Ishikawa (cell line): ENCODE measurements at regions not wholly inside any gene's neighbourhood (a gene's known extent, or its start where the extent isn't known, plus 50 kb on each side); places are given as distances from the start of the nearest gene placed in this dataset.

Experiments
- CEBPB ChIP-seq: IDR thresholded peaks from 2 replicates; pipeline ENCODE4 v1.6.1; 2012
- CREB1 ChIP-seq: IDR thresholded peaks from 2 replicates; pipeline ENCODE4 v1.6.1; 2012; ENCODE audit warnings: low read depth
- EGR1 ChIP-seq: IDR thresholded peaks from 2 replicates; pipeline ENCODE4 v1.6.1; 2012
- EP300 ChIP-seq: IDR thresholded peaks from 2 replicates; pipeline ENCODE4 v1.6.1; 2012; ENCODE audit warnings: borderline replicate concordance
- FOXM1 ChIP-seq: IDR thresholded peaks from 2 replicates; pipeline ENCODE4 v1.6.1; 2012; ENCODE audit warnings: low read depth, borderline replicate concordance
- MAX ChIP-seq: IDR thresholded peaks from 2 replicates; pipeline ENCODE4 v1.6.1; 2012
- NFIC ChIP-seq: IDR thresholded peaks from 2 replicates; pipeline ENCODE4 v1.6.1; 2012
- RAD21 ChIP-seq: IDR thresholded peaks from 2 replicates; pipeline ENCODE4 v1.6.1; 2012; ENCODE audit warnings: low read depth
- REST ChIP-seq: IDR thresholded peaks from 2 replicates; pipeline ENCODE4 v1.6.1; 2012; ENCODE audit warnings: low read depth, mild to moderate bottlenecking
- TAF1 ChIP-seq: IDR thresholded peaks from 2 replicates; pipeline ENCODE4 v1.6.1; 2012; ENCODE audit warnings: low read depth, mild to moderate bottlenecking
- TCF12 ChIP-seq: IDR thresholded peaks from 2 replicates; pipeline ENCODE4 v1.6.1; 2012; ENCODE audit warnings: low read depth
- TEAD4 ChIP-seq: IDR thresholded peaks from 2 replicates; pipeline ENCODE4 v1.6.1; 2012
- USF1 ChIP-seq: IDR thresholded peaks from 2 replicates; pipeline ENCODE4 v1.6.1; 2012
- YY1 ChIP-seq: IDR thresholded peaks from 2 replicates; pipeline ENCODE4 v1.6.1; 2012; ENCODE audit warnings: low read depth
- ZBTB7A ChIP-seq: IDR thresholded peaks from 2 replicates; pipeline ENCODE4 v1.6.1; 2012; ENCODE audit warnings: low read depth

GRCh38 chr18:77329651-77330050 lies 80.0 kb downstream of the GALR1 start:
- TF ChIP-seq TCF12, result no peak
- TF ChIP-seq NFIC, result no peak

- no peak for TF ChIP-seq NFIC
- TF ChIP-seq CEBPB, result no peak
- no peak for TF ChIP-seq TAF1
- no peak for TF ChIP-seq USF1
- no peak for TF ChIP-seq CREB1
- TF ChIP-seq TEAD4, result no peak
- TF ChIP-seq EP300, result no peak
- TF ChIP-seq FOXM1, result no peak
- TF ChIP-seq ZBTB7A, result no peak
- TF ChIP-seq MAX, result no peak
- no peak for TF ChIP-seq EGR1
- no peak for TF ChIP-seq YY1
- TF ChIP-seq RAD21, result no peak
- TF ChIP-seq REST, result no peak
- TF ChIP-seq TCF12, result no peak
Measured at GRCh38 chr18:77334876-77335275, 85.2 kb downstream of the GALR1 start.

GRCh38 chr18:77337604-77338003 lies 88.0 kb downstream of the GALR1 start:
- TF ChIP-seq ZBTB7A, result no peak
- no peak for TF ChIP-seq MAX
- TF ChIP-seq CEBPB, result no peak
- TF ChIP-seq EGR1, result no peak
- TF ChIP-seq TCF12, result no peak
- no peak for TF ChIP-seq RAD21
- no peak for TF ChIP-seq YY1
- TF ChIP-seq EP300, result no peak
- no peak for TF ChIP-seq CREB1
- TF ChIP-seq FOXM1, result no peak

- TF ChIP-seq NFIC, result no peak
- TF ChIP-seq ZBTB7A, result no peak
- TF ChIP-seq TEAD4, result no peak
- no peak for TF ChIP-seq EGR1
- no peak for TF ChIP-seq TCF12
- no peak for TF ChIP-seq MAX
- TF ChIP-seq CREB1, result no peak
- TF ChIP-seq YY1, result no peak
- no peak for TF ChIP-seq FOXM1
Measured at GRCh38 chr18:77339093-77339492, 89.4 kb downstream of the GALR1 start.

- TF ChIP-seq NFIC (no peak), USF1 (no peak), YY1 (no peak), TAF1 (no peak)
Measured at GRCh38 chr18:77339623-77340022, 90.0 kb downstream of the GALR1 start.

- TF ChIP-seq EGR1, result no peak
- no peak for TF ChIP-seq FOXM1
- TF ChIP-seq TCF12, result no peak
Measured at GRCh38 chr18:77340815-77341214, 91.2 kb downstream of the GALR1 start.

- TF ChIP-seq RAD21 (0 out of 2 replicates have a peak, but pooled peaks have one; percentile 2), EGR1 (no peak)
Measured at GRCh38 chr18:77341527-77342325, 92.1 kb downstream of the GALR1 start.

GRCh38 chr18:77342736-77343135 lies 93.1 kb downstream of the GALR1 start:
- TF ChIP-seq EP300, result no peak
- no peak for TF ChIP-seq TAF1
- TF ChIP-seq TEAD4, result no peak
- no peak for TF ChIP-seq CREB1
- no peak for TF ChIP-seq YY1
- TF ChIP-seq USF1, result no peak
- no peak for TF ChIP-seq RAD21
- TF ChIP-seq EGR1, result no peak
- TF ChIP-seq ZBTB7A, result no peak
